ENCODE measurements at regions not wholly inside any gene's neighbourhood (a gene's known extent, or its start where the extent isn't known, plus 50 kb on each side); places are given as distances from the start of the nearest gene placed in this dataset.

- DNase-seq (ENCODE audit: extremely low read depth, low read depth), result no peak
- no peak for TF ChIP-seq CTCF (IDR thresholded peaks at IDR 0.05; ENCODE audit: low read depth, low read length)
These were observed 271.1 kb upstream of the LRIG3 start for GRCh38 chr12:59191372-59191771.

- no peak for TF ChIP-seq CTCF (IDR thresholded peaks at IDR 0.05; ENCODE audit: low read depth, low read length)
- DNase-seq (ENCODE audit: extremely low read depth, low read depth), result no peak
These were observed 266.1 kb upstream of the LRIG3 start for GRCh38 chr12:59186451-59186850.

GRCh38 chr12:59185295-59185694 is 265.0 kb upstream of the LRIG3 start:
- TF ChIP-seq CTCF (IDR thresholded peaks at IDR 0.05; ENCODE audit: low read depth, low read length), result no peak
- DNase-seq (ENCODE audit: extremely low read depth, low read depth), result no peak

- TF ChIP-seq CTCF (IDR thresholded peaks at IDR 0.05; ENCODE audit: low read depth, low read length), result no peak
- no peak for DNase-seq (ENCODE audit: extremely low read depth, low read depth)
These were observed 262.6 kb upstream of the LRIG3 start for GRCh38 chr12:59182658-59183455.

- no peak for TF ChIP-seq CTCF (IDR thresholded peaks at IDR 0.05; ENCODE audit: low read depth, low read length)
- DNase-seq (ENCODE audit: extremely low read depth, low read depth), result no peak
These were observed 261.9 kb upstream of the LRIG3 start for GRCh38 chr12:59182191-59182590.

- no peak for DNase-seq (ENCODE audit: extremely low read depth, low read depth)
- TF ChIP-seq CTCF (IDR thresholded peaks at IDR 0.05; ENCODE audit: low read depth, low read length), result no peak
These were observed 261.0 kb upstream of the LRIG3 start for GRCh38 chr12:59181196-59181777.

- DNase-seq (ENCODE audit: extremely low read depth, low read depth), result no peak
- no peak for TF ChIP-seq CTCF (IDR thresholded peaks at IDR 0.05; ENCODE audit: low read depth, low read length)
These were observed 258.9 kb upstream of the LRIG3 start for GRCh38 chr12:59179231-59179630.
